NT2/D1 (cell line): ENCODE measurements at regions not wholly inside any gene's neighbourhood (a gene's known extent, or its start where the extent isn't known, plus 50 kb on each side); places are given as distances from the start of the nearest gene placed in this dataset.
A peak's percentile ranks its signal among the peaks of the same experiment; 100 is the strongest.

ENCODE experiments used
- DNase-seq: peaks from one replicate; pipeline ENCODE4 v3.0.0-alpha.2; 2011; ENCODE audit warnings: low read depth, low spot score
- H3K27me3 ChIP-seq: 2 replicates; pipeline ENCODE4 v1.6.0; 2011; ENCODE audit warnings: mild to moderate bottlenecking; ENCODE audit not compliant: insufficient read length, insufficient read depth
- H3K36me3 ChIP-seq: 2 replicates; pipeline ENCODE4 v1.6.1; 2011; ENCODE audit warnings: mild to moderate bottlenecking, low read length, mixed read lengths; ENCODE audit not compliant: insufficient read depth, insufficient read length
- H3K4me1 ChIP-seq: 2 replicates; pipeline ENCODE4 v1.5.1; 2011; ENCODE audit not compliant: insufficient read depth, insufficient read length
- H3K4me3 ChIP-seq: 2 replicates; pipeline ENCODE4 v1.5.1; 2011; ENCODE audit warnings: low read depth; ENCODE audit not compliant: insufficient read length
- H3K9ac ChIP-seq: 2 replicates; pipeline ENCODE4 v1.6.0; 2011; ENCODE audit warnings: low read depth; ENCODE audit not compliant: insufficient read length
- H3K9me3 ChIP-seq: 2 replicates; pipeline ENCODE4 v1.5.1; 2011; ENCODE audit warnings: mild to moderate bottlenecking, low read length; ENCODE audit not compliant: insufficient read depth
- SUZ12 ChIP-seq: IDR thresholded peaks from 2 replicates; pipeline ENCODE4 v1.6.1; 2011; ENCODE audit not compliant: insufficient read length, insufficient read depth; ENCODE audit errors: extremely low read depth
- YY1 ChIP-seq: IDR thresholded peaks from 2 replicates; pipeline ENCODE4 v1.6.1; 2011; ENCODE audit not compliant: insufficient read length, insufficient read depth
- ZNF274 ChIP-seq: IDR thresholded peaks from 2 replicates; pipeline ENCODE4 v1.6.1; 2011; ENCODE audit warnings: mild to moderate bottlenecking, low read depth, low read length

DNA sequence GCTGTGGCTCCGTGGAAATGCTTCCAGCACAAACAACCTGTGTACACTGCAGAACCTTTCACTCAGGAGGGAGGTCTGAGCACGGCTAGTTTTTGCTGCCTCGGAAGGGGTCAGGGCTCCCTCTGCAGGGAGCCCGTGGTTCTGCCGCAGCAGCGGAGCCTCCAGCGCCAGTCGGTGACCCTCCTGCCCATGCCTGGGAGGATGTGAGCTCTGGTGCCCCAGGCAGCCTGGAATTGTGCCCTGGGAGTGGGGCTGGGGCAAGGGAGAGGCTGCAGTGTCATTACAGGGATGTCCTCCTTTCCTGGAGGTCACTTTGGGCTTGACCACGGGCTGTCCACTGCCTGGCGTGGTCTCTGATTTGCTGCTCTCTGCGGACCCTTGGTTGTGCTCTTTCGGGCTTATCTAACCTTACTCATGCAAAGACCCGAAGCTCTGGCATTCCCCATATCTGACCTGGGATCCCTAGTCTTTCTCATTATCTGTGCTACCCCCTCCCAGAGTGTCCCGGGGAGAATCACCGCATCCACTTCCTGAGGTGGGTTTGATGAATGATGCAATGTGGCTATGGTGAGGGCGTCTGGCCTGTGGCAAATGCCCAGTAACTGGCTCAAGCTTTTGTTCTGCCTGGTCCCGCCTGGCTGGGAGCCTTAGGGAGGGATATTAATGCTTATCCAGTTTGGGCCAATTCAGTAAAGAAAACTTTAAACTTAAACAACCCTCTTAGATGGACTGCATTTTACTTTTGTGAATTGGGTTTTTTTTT lies 59.6 kb upstream of the TAGAP start:
- H3K9me3 ChIP-seq: no peaks in the 10 kb centered on the region
- H3K4me3 ChIP-seq: no peak overlapping the region
- H3K9ac ChIP-seq: no peak overlapping the region
- no peaks in the 10 kb centered on the region for H3K36me3 ChIP-seq
- TF ChIP-seq SUZ12 (no peak), YY1 (no peak), ZNF274 (no peak)
- H3K27me3 ChIP-seq: no peaks in the 10 kb centered on the region
- H3K4me1 ChIP-seq: no peaks in the 10 kb centered on the region
- DNase-seq: peak; percentile 23

DNA sequence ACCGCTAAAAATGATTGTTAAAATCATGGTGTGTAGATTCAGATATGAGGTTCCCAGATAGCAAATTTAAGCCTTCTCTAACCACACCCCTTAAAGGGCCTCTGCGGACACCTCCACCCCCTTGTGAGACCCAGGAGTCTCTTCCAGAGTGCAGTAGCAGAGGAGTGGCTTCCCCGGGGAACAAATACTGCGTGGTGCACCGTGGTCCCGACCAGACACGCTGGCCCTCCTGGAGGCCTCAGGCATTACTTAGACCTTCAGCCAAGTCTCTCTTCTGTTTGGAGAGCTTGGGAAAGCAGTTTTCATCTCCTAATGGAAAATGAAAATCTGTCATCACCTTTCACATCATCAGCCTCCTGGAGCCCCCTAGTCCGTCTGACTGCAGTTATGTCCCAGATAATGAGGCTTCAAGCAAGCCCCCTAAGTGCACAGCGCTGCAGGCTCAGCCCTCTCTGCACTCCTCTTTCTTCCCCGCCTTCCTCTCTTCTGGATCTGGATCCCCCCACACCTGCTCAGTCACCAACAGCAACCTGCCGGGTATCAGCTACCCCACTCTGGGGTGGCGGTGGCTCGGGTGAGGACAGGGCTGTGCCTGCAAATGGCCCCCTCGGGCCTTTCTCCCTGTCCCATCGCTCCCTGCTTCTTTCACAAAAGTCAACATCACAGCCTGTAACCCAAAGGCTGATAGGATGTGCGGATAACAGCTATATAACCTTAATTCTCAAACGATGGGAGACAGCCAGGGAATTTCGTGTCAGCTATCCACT lies 58.8 kb upstream of the TAGAP start:
- TF ChIP-seq SUZ12: no peak
- no peak for TF ChIP-seq YY1
- no peak for TF ChIP-seq ZNF274
- H3K4me1 ChIP-seq: no peaks in the 10 kb centered on the region
- H3K27me3 ChIP-seq: no peaks in the 10 kb centered on the region
- no peak overlapping the region for H3K9ac ChIP-seq
- H3K36me3 ChIP-seq: no peaks in the 10 kb centered on the region
- no peaks in the 10 kb centered on the region for H3K9me3 ChIP-seq
- no peak overlapping the region for H3K4me3 ChIP-seq
- no peak for DNase-seq

DNA sequence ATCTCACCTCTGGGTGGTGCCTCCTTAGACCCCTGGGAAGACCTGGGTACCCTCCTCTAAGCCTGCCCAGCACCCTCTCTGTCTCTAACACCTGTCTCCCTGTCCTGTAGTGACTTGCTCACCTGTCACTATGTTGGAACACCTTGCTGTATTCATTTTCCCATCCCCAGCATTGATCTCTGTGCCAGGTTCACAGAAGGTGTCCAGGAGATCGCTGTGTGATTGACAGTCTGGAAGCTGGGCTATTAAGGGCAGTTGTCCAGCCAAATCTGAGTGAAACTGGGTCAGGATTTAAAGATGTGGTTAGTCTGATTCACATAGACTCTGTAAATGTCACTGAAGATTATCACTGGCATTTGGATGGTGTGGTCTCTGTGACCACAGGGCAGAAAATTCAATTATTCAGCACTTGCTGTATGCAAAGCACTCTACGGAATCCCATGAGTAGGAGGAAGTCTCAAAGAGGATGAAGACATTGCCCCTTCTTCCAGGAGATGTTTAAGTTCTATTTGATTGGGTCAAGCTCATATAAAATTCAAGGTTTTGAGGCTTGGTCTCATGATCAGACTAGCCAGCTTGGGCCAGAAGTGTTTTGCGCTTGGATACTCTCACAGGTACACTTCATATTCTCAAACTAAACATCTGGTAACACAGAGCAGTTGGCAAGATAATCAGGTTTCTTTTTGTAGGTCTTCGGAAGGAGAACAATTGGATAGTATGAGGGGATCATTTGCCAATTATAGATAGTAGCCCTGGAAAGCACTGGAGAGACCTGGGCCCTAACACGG lies 57.8 kb upstream of the TAGAP start:
- Histone ChIP-seq H3K9me3 (no peaks in the 10 kb centered on the region), H3K4me3 (no peak overlapping the region), H3K9ac (no peak overlapping the region), H3K36me3 (no peaks in the 10 kb centered on the region), H3K4me1 (no peaks in the 10 kb centered on the region), H3K27me3 (no peaks in the 10 kb centered on the region)
- DNase-seq: no peak
- no peak for TF ChIP-seq YY1
- no peak for TF ChIP-seq SUZ12
- no peak for TF ChIP-seq ZNF274

DNA sequence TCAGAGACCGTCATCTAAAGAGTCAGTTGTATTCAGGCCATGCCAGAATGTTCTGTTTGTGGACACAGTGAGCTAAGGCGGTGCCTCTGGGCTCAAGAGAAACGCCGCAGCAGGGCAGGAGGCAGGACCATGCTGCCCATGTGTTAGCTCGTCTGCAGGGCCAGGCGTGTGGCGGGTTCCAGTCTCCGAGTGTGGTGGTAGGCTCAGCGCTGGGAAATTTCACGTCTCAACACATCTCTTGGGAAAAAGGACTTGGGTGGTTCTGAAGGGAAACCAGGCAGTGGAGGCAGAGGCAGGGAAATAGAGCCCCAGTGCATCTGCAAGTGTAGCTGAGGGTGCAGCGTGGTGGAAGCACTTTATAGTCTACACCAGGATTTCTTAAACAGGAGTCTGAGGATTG lies 56.9 kb upstream of the TAGAP start:
- Histone ChIP-seq H3K4me3 (no peak overlapping the region), H3K36me3 (no peaks in the 10 kb centered on the region), H3K9me3 (no peaks in the 10 kb centered on the region), H3K4me1 (no peaks in the 10 kb centered on the region), H3K27me3 (no peaks in the 10 kb centered on the region), H3K9ac (no peak overlapping the region)
- no peak for DNase-seq
- TF ChIP-seq YY1: no peak
- TF ChIP-seq ZNF274: no peak
- TF ChIP-seq SUZ12: no peak

DNA sequence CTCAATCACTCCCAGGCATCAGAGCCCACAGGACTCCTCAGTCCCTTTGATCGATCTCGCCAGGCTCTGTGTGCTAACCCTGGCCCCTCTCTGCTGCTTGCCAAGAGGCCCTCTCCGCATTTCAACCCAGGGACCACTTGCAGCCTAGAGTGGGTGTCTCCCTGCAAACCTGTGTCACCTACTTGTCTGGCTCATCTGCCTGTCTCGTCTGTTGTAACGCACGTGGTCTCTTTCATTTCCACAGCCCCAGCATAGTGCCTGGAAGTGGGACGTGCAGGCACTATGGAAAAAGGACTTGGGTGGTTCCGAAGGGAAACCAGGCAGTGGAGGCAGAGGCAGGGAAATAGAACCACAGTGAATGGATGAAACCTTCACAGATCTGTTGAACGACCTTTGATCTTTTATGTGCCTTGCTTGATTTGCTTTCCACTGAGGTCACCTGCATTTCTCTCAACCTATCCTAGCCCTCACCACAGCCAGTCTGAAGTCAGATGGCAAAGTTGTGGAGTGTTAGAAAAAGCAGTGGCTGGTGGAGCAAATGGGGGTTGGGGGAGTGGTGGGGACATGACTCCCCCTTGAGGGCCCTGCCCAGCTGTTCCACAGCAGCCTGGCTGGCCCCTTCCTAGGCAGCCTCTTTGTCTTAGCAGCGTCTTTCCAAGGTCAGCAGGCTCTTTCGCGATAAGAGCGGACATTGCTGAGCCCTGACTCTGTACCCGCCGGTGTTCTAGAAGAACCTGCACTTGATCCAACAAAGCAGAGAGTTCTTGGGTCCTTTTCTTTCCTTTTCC lies 55.8 kb upstream of the TAGAP start:
- Histone ChIP-seq H3K4me1 (no peaks in the 10 kb centered on the region), H3K36me3 (no peaks in the 10 kb centered on the region)
- no peak for DNase-seq

DNA sequence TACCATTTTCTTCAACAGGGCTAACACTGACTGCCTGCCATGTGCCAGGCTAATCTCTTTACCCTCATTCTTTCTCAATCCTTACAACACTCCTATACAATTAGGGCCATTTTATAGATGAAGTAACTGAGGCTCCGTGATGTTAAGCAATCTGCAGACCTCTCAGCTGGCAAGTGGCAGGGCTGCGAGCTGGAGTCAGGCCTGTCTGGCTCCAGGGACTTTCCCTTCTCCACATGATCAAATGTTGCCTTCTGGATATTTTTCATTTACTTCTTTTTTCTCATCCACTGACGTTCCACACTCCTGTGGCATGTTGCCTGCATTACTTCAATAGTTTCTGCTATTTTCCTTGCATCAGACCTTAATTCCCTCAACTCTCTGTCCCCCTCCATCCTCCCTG lies 55.2 kb upstream of the TAGAP start:
- no peaks in the 10 kb centered on the region for H3K9me3 ChIP-seq
- TF ChIP-seq ZNF274 (no peak), SUZ12 (no peak), YY1 (no peak)
- no peak for DNase-seq
- H3K9ac ChIP-seq: no peak overlapping the region
- no peak overlapping the region for H3K4me3 ChIP-seq
- H3K27me3 ChIP-seq: no peaks in the 10 kb centered on the region
- H3K4me1 ChIP-seq: no peaks in the 10 kb centered on the region
- no peaks in the 10 kb centered on the region for H3K36me3 ChIP-seq

More for the DNA sequence above, 55.8 kb upstream of the TAGAP start:
- TF ChIP-seq SUZ12 (no peak), YY1 (no peak), ZNF274 (no peak)
- Histone ChIP-seq H3K27me3 (no peaks in the 10 kb centered on the region), H3K9me3 (no peaks in the 10 kb centered on the region), H3K9ac (no peak overlapping the region), H3K4me3 (no peak overlapping the region)
